ENCODE measurements at regions not wholly inside any gene's neighbourhood (a gene's known extent, or its start where the extent isn't known, plus 50 kb on each side); places are given as distances from the start of the nearest gene placed in this dataset.

GRCh38 chr14:47790477-47790876, 115.1 kb upstream of the MDGA2 start:
- CTCF ChIA-PET = no interaction called here

GRCh38 chr14:47785058-47785457, 109.7 kb upstream of the MDGA2 start:
- no peak for TF ChIP-seq CTCF (IDR thresholded peaks at IDR 0.05; ENCODE audit: low read depth, low read length)
- peaks cover 6% of the 10 kb centered on the region; the same call in 1 of the 2 replicates for H3K9me3 ChIP-seq (ENCODE audit: control insufficient read depth, insufficient read depth, low read length)
- DNase-seq (ENCODE audit: low read depth, low spot score) = no peak
- no peaks in the 10 kb centered on the region for H3K27me3 ChIP-seq (ENCODE audit: control insufficient read depth, insufficient read depth, low read length)
- no peak overlapping the region for H3K4me3 ChIP-seq (ENCODE audit: low read depth, low read length)
- H3K27ac ChIP-seq (ENCODE audit: low read depth, low read length) = no peak overlapping the region
- POLR2A ChIA-PET = no interaction called here
- CTCF ChIA-PET = no interaction called here

More at GRCh38 chr14:47790477-47790876, 115.1 kb upstream of the MDGA2 start:
- POLR2A ChIA-PET = no interaction called here
- Histone ChIP-seq H3K27me3 (ENCODE audit: control insufficient read depth, insufficient read depth, low read length) (no peaks in the 10 kb centered on the region), H3K27ac (ENCODE audit: low read depth, low read length) (no peak overlapping the region), H3K4me3 (ENCODE audit: low read depth, low read length) (no peak overlapping the region), H3K9me3 (ENCODE audit: control insufficient read depth, insufficient read depth, low read length) (peaks cover 10% of the 10 kb centered on the region)
- TF ChIP-seq CTCF (IDR thresholded peaks at IDR 0.05; ENCODE audit: low read depth, low read length) = no peak
- no peak for DNase-seq (ENCODE audit: low read depth, low spot score)

GRCh38 chr14:47778631-47779030, 103.2 kb upstream of the MDGA2 start:
- Histone ChIP-seq H3K9me3 (ENCODE audit: control insufficient read depth, insufficient read depth, low read length) (peaks cover 3% of the 10 kb centered on the region; the same call in 1 of the 2 replicates), H3K4me3 (ENCODE audit: low read depth, low read length) (no peak overlapping the region), H3K27ac (ENCODE audit: low read depth, low read length) (no peak overlapping the region), H3K27me3 (ENCODE audit: control insufficient read depth, insufficient read depth, low read length) (no peaks in the 10 kb centered on the region)
- ChIA-PET CTCF (no interaction called here), POLR2A (no interaction called here)
- DNase-seq (ENCODE audit: low read depth, low spot score) = no peak
- TF ChIP-seq CTCF (IDR thresholded peaks at IDR 0.05; ENCODE audit: low read depth, low read length) = no peak

- TF ChIP-seq CTCF (IDR thresholded peaks at IDR 0.05; ENCODE audit: low read depth, low read length) = no peak
- Histone ChIP-seq H3K4me3 (ENCODE audit: low read depth, low read length) (no peak overlapping the region), H3K27ac (ENCODE audit: low read depth, low read length) (no peak overlapping the region), H3K27me3 (ENCODE audit: control insufficient read depth, insufficient read depth, low read length) (no peaks in the 10 kb centered on the region), H3K9me3 (ENCODE audit: control insufficient read depth, insufficient read depth, low read length) (peaks cover 4% of the 10 kb centered on the region; the same call in 1 of the 2 replicates)
- DNase-seq (ENCODE audit: low read depth, low spot score) = no peak
- ChIA-PET POLR2A (no interaction called here), CTCF (no interaction called here)
Measured at GRCh38 chr14:47772652-47773051, 97.2 kb upstream of the MDGA2 start.

GRCh38 chr14:47763188-47763854, 87.9 kb upstream of the MDGA2 start:
- TF ChIP-seq CTCF (IDR thresholded peaks at IDR 0.05; ENCODE audit: low read depth, low read length) = no peak

More at GRCh38 chr14:47763188-47763854, 87.9 kb upstream of the MDGA2 start:
- CTCF ChIA-PET = no interaction called here
- H3K27ac ChIP-seq (ENCODE audit: low read depth, low read length) = no peak overlapping the region
- DNase-seq (ENCODE audit: low read depth, low spot score) = no peak
- POLR2A ChIA-PET = no interaction called here
- no peak overlapping the region for H3K4me3 ChIP-seq (ENCODE audit: low read depth, low read length)
- peaks cover 15% of the 10 kb centered on the region for H3K9me3 ChIP-seq (ENCODE audit: control insufficient read depth, insufficient read depth, low read length)
- H3K27me3 ChIP-seq (ENCODE audit: control insufficient read depth, insufficient read depth, low read length) = no peaks in the 10 kb centered on the region

Measured in AG04450 (cell line).